Endothelial cell of umbilical vein (primary cell): ENCODE measurements at regions not wholly inside any gene's neighbourhood (a gene's known extent, or its start where the extent isn't known, plus 50 kb on each side); places are given as distances from the start of the nearest gene placed in this dataset.

ENCODE experiments used
- BruUV-seq: library from RNA; stranded (reverse); fragments of 400-500 nt; replicated peaks from 2 replicates; lab custom pipeline; 2021; lab: Mats Ljungman, UMichigan
- CTCF ChIA-PET: fragments of 300-600, 350-600 bp; sonication (Branson Sonifier 250); formaldehyde crosslinking; loops from one replicate; lab custom pipeline; 2021; ENCODE audit warnings: antibody characterized with exemption, inconsistent platforms; lab: Charles Lee
- POLR2A ChIA-PET: fragments of 300-600, 350-600 bp; sonication (Branson Sonifier 250); formaldehyde crosslinking; loops from one replicate; lab custom pipeline; 2021; ENCODE audit warnings: antibody characterized with exemption, inconsistent platforms; lab: Charles Lee
- DNase-seq: peaks from one replicate; pipeline ENCODE4 v3.0.0-alpha.2; 2011; ENCODE audit warnings: low read depth, low spot score
- FAIRE-seq: peaks from 2 replicates; lab custom pipeline; 2011; peaks lifted over from hg19 to GRCh38; lab: Jason Lieb, UNC
- H2AFZ ChIP-seq: 2 replicates; pipeline ENCODE4 v1.6.0; 2012; ENCODE audit warnings: low read depth, low read length, control low read depth, inconsistent platforms
- H3K27ac ChIP-seq: 2 replicates; pipeline ENCODE4 v1.5.1; 2011; ENCODE audit warnings: low read depth, mild to moderate bottlenecking, control low read depth, low read length, moderate library complexity; ENCODE audit not compliant: insufficient read depth
- H3K27me3 ChIP-seq, 2 experiments: 2 replicates each; pipeline versions ENCODE4 v1.6.0 to v1.6.1; 2011; ENCODE audit warnings: low read length in 2 of 2, mixed read lengths in 1 of 2; ENCODE audit not compliant: control insufficient read depth in 2 of 2, insufficient read depth in 2 of 2
- H3K36me3 ChIP-seq, 2 experiments: 2 replicates in 1 of 2; 3 replicates in 1 of 2; pipeline ENCODE4 v1.5.1; 2011; ENCODE audit warnings: low read length in 2 of 2, mild to moderate bottlenecking in 1 of 2, moderate library complexity in 1 of 2; ENCODE audit not compliant: control insufficient read depth in 2 of 2, insufficient read depth in 2 of 2; ENCODE audit errors: extremely low read depth in 1 of 2
- H3K4me1 ChIP-seq: 3 replicates; pipeline ENCODE4 v1.5.1; 2011; ENCODE audit warnings: mild to moderate bottlenecking, low read length; ENCODE audit not compliant: control insufficient read depth, insufficient read depth; ENCODE audit errors: extremely low read depth
- H3K4me2 ChIP-seq: 2 replicates; pipeline ENCODE4 v1.6.1; 2011; ENCODE audit warnings: low read length, control low read depth, mixed read lengths; ENCODE audit not compliant: insufficient read depth
- H3K4me3 ChIP-seq, 3 experiments: fragments of 200-600 bp in 1 of 3; sonication (generic), shearing (Covaris generic) in 1 of 3; replicated peaks in 1 of 3; 2 replicates each; pipeline ENCODE4 v1.5.1; 2011 to 2016; ENCODE audit warnings: control low read depth in 3 of 3, low read length in 3 of 3, mild to moderate bottlenecking in 2 of 3, inconsistent platforms in 1 of 3, low read depth in 1 of 3, moderate library complexity in 1 of 3; ENCODE audit not compliant: insufficient read depth in 1 of 3
- H3K79me2 ChIP-seq: 2 replicates; pipeline ENCODE4 v1.6.0; 2012; ENCODE audit warnings: low read length, inconsistent platforms; ENCODE audit not compliant: control insufficient read depth, insufficient read depth
- H3K9ac ChIP-seq: replicated peaks from 2 replicates; pipeline ENCODE3; 2011; ENCODE audit warnings: low read length, control low read depth; ENCODE audit not compliant: insufficient read depth; ENCODE audit errors: extremely low read depth
- H3K9me1 ChIP-seq: replicated peaks from 3 replicates; pipeline ENCODE4 v1.6.0; 2011; ENCODE audit warnings: mild to moderate bottlenecking, low read length; ENCODE audit not compliant: control insufficient read depth, insufficient read depth; ENCODE audit errors: extremely low read depth
- H3K9me3 ChIP-seq: replicated peaks from 2 replicates; pipeline ENCODE4 v1.5.1; 2012; ENCODE audit warnings: low read length, inconsistent platforms; ENCODE audit not compliant: control insufficient read depth, insufficient read depth
- H4K20me1 ChIP-seq: replicated peaks from 2 replicates; pipeline ENCODE3; 2011; ENCODE audit warnings: mild to moderate bottlenecking, low read length; ENCODE audit not compliant: control insufficient read depth, insufficient read depth; ENCODE audit errors: extremely low read depth
- EZH2 ChIP-seq: IDR thresholded peaks from 2 replicates; pipeline ENCODE4 v1.6.1; 2012; ENCODE audit warnings: borderline replicate concordance, low read depth, mild to moderate bottlenecking, moderate library complexity, low read length, inconsistent platforms; ENCODE audit not compliant: severe bottlenecking
- FOS ChIP-seq: IDR thresholded peaks from 2 replicates; pipeline ENCODE4 v1.6.1; 2011; ENCODE audit warnings: mild to moderate bottlenecking, low read length, moderate library complexity, borderline replicate concordance; ENCODE audit not compliant: insufficient read depth
- GATA2 ChIP-seq: IDR thresholded peaks from 2 replicates; pipeline ENCODE4 v1.7.0; 2011; ENCODE audit warnings: low read depth, mild to moderate bottlenecking, moderate library complexity, mixed read lengths, low read length; ENCODE audit not compliant: insufficient read length, insufficient read depth
- JUN ChIP-seq: IDR thresholded peaks from 2 replicates; pipeline ENCODE4 v1.6.1; 2011; ENCODE audit warnings: borderline replicate concordance, low read depth; ENCODE audit not compliant: insufficient read length, insufficient read depth
- MYC ChIP-seq: IDR thresholded peaks from one replicate; pipeline ENCODE4 v1.6.1; 2011; ENCODE audit warnings: mild to moderate bottlenecking, low read depth, low read length
- POLR2A ChIP-seq: IDR thresholded peaks from 2 replicates; pipeline ENCODE4 v1.6.1; 2012; ENCODE audit warnings: low read depth, mild to moderate bottlenecking, control low read depth, low read length
- POLR2AphosphoS5 ChIP-seq: IDR thresholded peaks from 2 replicates; pipeline ENCODE4 v1.6.1; 2012; ENCODE audit warnings: low read depth, mild to moderate bottlenecking, control low read depth, low read length, moderate library complexity; ENCODE audit not compliant: insufficient read depth
- dilution Hi-C: fragments of 300-500 bp; cut with MboI; formaldehyde crosslinking; loops from one replicate; pipeline ENCODE4 v1.15.0; 2019; ENCODE audit warnings: low sequenced_read_pairs; ENCODE audit not compliant: extremely low pct_ligation_motif_present
- intact Hi-C: fragments of 100-400 bp; cut with micrococcal nuclease; formaldehyde crosslinking; loops from one replicate; pipeline ENCODE4 v1.10.0; 2022
- TF ChIP-seq, protein P1 (sequence below): IDR thresholded peaks from 2 replicates; pipeline ENCODE4 v1.6.1; 2011; ENCODE audit not compliant: insufficient read depth, insufficient read length
- TF ChIP-seq, protein P2 (sequence below), 2 donors: IDR thresholded peaks; 1 replicate in 1 of 2; 2 replicates in 1 of 2; pipeline ENCODE4 v1.5.1; 2011; ENCODE audit warnings: low read length in 2 of 2, mild to moderate bottlenecking in 2 of 2, moderate library complexity in 2 of 2, control low read depth in 1 of 2, inconsistent platforms in 1 of 2, low read depth in 1 of 2; ENCODE audit not compliant: insufficient read depth in 1 of 2; ENCODE audit errors: extremely low read depth in 1 of 2

DNA sequence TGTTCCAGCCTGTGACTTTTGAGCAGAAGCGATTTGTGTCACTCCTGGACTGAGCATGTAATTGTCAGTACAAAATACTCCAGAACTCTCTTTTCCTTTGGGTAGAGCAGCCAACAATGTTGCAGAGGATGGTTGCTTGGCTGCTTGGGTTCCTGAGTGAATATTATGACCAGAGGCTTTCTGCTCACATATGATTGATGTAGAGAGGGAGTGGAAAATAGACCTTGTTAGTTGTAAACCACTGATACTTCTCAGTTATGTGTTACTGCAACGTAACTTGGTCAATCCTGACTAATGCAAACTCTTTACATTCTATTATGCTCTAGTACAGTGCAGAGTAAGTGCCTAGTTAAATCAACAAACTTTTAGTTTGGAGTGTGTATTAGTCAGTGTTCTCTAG, 322.6 kb upstream of the KCNH8 start:
- no peak for FAIRE-seq
- DNase-seq = no peak
- intact Hi-C loops = no loop called here
- Histone ChIP-seq H3K4me1 (no peaks in the 10 kb centered on the region), H3K9me3 (no peaks in the 10 kb centered on the region), H2AFZ (no peak overlapping the region), H3K27me3 (no peaks in the 10 kb centered on the region), H4K20me1 (no peaks in the 10 kb centered on the region), H3K27ac (no peak overlapping the region), H3K4me2 (no peak overlapping the region), H3K36me3 (no peaks in the 10 kb centered on the region), H3K9ac (no peak overlapping the region), H3K4me3 (no peak overlapping the region), H3K9me1 (no peaks in the 10 kb centered on the region), H3K79me2 (no peaks in the 10 kb centered on the region)
- no peak for TF ChIP-seq JUN
- ChIA-PET POLR2A (no interaction called here), CTCF (no interaction called here)
- dilution Hi-C loops = no loop called here
- BruUV-seq = no TSS peak

DNA sequence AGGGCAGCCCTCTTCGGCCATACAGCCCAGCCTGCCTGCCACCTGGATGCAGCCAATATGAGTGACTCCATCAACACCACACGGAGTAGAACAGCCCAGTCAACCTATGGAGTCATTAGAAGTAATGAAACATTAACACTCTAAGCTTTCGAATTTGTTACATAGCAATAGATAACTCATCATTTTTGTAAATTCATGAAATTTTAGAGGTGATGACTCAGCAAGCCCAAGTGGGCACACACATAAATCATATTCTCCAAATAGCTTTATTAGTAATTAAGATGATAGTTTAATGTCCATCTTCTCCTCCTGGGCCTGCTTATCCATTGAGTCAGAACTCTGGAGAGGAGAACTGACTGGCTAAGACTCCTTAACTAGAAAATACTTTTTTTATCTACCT, 335.0 kb upstream of the KCNH8 start:
- Histone ChIP-seq H3K4me1 (no peaks in the 10 kb centered on the region), H3K27me3 (no peaks in the 10 kb centered on the region), H3K4me2 (no peak overlapping the region), H3K79me2 (no peaks in the 10 kb centered on the region), H3K36me3 (no peaks in the 10 kb centered on the region), H2AFZ (no peak overlapping the region), H3K9me1 (no peaks in the 10 kb centered on the region), H4K20me1 (no peaks in the 10 kb centered on the region), H3K27ac (no peak overlapping the region), H3K4me3 (no peak overlapping the region), H3K9me3 (peaks cover under 1% of the 10 kb centered on the region), H3K9ac (no peak overlapping the region)
- BruUV-seq = no TSS peak
- ChIA-PET POLR2A (no interaction called here), CTCF (no interaction called here)
- intact Hi-C loops (no loop called here), dilution Hi-C loops (no loop called here)
- TF ChIP-seq EZH2 (no peak), MYC (no peak), GATA2 (no peak), FOS (no peak), POLR2AphosphoS5 (no peak), JUN (no peak), POLR2A (no peak)
- TF ChIP-seq, protein P1, sequence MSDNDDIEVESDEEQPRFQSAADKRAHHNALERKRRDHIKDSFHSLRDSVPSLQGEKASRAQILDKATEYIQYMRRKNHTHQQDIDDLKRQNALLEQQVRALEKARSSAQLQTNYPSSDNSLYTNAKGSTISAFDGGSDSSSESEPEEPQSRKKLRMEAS = no peak
- TF ChIP-seq, protein P2, sequence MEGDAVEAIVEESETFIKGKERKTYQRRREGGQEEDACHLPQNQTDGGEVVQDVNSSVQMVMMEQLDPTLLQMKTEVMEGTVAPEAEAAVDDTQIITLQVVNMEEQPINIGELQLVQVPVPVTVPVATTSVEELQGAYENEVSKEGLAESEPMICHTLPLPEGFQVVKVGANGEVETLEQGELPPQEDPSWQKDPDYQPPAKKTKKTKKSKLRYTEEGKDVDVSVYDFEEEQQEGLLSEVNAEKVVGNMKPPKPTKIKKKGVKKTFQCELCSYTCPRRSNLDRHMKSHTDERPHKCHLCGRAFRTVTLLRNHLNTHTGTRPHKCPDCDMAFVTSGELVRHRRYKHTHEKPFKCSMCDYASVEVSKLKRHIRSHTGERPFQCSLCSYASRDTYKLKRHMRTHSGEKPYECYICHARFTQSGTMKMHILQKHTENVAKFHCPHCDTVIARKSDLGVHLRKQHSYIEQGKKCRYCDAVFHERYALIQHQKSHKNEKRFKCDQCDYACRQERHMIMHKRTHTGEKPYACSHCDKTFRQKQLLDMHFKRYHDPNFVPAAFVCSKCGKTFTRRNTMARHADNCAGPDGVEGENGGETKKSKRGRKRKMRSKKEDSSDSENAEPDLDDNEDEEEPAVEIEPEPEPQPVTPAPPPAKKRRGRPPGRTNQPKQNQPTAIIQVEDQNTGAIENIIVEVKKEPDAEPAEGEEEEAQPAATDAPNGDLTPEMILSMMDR (IDR thresholded peaks at IDR 0.05; ENCODE audit: extremely low read depth in 1 of 2, insufficient read depth in 1 of 2, low read depth in 1 of 2, low read length in 2 of 2) = no peak
- DNase-seq = no peak
- no peak for FAIRE-seq
